Stimulated activated CD4-positive, alpha-beta T cell treated with anti-CD3 and anti-CD28 coated beads, Interleukin-1b, Interleukin-23, amount 100 ng/mL, for 1 hour (primary cell): ENCODE measurements at regions not wholly inside any gene's neighbourhood (a gene's known extent, or its start where the extent isn't known, plus 50 kb on each side); places are given as distances from the start of the nearest gene placed in this dataset.

Experiments
- DNase-seq, 2 donors: peaks; one replicate each; pipeline ENCODE4 v3.0.0-alpha.2; 2020; ENCODE audit warnings: low read depth in 2 of 2

- no peak for DNase-seq
Measured at GRCh38 chr10:131561897-131562296, 250.4 kb upstream of the TCERG1L start.

DNA sequence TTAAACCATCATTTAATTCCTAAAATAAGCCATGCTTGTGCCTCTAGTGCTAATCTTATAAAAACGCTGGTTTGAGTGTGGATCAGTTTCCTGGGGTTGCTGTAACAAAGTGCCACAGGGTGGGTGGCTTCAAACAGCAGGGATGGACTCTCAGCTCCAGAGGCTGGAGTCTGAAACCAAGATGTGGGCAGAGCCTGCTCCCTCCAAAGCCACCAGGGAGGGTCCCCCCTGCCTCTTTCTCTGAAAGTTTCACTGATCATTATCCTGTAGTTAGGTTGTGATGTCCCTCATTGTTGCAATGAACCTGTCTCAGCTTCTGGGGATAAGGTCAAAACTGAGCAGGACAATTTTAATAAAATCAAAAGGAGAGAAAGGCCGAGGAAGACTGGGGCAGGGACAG is 251.9 kb upstream of the TCERG1L start:
- DNase-seq, result no peak

- no peak for DNase-seq
Measured at GRCh38 chr10:131567279-131568162, 256.0 kb upstream of the TCERG1L start.

DNA sequence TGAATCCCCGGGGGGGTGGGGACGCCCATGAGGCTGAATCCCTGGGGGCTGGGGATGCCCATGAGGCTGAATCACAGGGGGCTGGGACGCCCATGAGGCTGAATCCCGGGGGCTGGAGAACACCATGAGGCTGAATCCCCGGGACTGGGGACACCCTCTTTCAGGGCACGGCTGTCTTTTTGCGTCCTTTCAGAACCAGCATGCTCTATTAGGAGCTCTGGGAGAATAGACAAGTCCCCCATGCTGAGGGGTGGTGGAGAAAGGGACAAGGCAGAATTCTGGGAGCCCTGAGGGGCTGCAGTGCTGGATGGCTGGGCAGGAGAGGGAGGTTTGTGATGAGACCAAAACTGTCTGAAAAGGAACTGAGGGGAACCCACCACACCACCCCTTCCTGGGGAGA is 257.3 kb upstream of the TCERG1L start:
- no peak for DNase-seq

DNA sequence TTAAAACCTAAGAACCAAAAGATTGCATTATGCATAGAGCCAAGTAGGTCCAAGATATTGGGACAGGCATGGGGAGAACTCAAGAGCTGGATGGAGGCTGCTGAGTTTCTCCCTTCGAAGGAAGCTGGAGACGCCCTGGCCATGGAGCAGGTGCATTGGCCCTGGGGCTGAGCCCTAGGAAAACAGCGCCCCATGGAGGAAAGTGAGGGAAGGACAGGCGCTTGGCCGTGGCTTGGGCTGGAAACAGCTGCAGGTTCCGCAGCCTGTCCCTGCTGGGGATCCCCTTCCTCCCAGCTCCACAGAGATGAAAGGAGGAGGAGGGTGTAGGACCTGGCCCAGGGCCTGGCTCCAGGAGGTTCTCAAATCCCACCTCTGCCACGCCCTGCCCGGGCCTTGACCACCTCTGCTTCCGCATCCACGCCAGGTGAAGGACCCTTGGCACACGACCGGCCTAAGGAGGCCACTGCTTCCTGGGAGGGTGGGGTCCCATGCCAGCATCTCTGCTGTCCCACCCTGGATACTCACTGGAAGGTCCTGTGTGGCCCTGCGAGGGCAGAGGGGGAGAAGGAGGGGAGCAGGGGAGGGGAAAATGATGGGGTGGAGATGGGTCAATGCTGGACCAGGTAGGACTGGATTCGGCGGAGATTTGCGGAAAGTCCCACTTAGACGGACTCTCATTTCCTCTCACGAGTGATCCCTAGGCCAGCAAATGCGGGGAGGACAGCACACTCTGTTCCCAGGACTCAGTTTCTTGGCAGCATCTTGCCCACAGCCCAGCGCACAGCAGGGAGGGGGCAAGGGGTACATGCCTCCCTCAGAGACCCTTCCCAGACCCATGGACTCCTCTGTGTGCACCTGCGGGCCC is 258.6 kb upstream of the TCERG1L start:
- DNase-seq, result no peak

- DNase-seq, result no peak
Measured at GRCh38 chr10:131570716-131571307, 259.3 kb upstream of the TCERG1L start.

DNA sequence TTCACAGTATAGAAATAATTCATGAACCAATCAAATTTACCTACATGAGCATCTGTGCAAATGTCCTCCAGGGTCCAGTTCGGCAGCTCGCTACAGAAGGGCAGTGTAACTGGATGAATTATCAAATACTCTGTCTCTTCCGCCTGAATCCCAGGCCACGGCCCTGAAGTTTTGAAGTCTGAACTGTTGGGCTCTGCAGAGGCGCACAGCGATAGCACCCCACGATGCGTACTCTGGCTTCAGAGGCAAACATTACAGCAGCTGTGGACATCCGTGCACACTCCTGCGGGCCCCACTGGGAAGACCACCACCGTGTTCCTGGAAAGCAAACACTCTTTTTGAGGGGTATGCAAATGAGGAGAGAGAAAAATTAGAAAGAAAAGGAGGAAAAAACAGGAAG is 259.8 kb upstream of the TCERG1L start:
- no peak for DNase-seq

DNA sequence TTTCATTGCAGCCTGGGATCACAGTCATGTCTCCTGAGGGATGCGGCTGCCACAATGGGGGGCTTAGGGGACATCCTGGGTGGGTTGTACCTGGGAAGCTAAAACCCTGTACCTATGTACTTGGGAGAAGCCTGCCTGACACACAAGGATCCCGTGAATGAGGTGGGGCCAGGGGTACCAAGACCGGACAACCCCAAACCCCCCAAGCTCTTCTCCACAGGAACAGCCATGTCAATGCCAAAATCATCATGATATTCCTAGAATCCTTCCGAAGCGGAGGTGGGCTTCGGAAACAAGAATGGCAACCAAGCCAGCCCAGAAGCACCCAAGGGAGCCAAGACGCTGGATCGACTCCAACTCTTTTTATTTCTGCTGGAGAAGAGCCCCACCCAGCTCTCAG is 260.3 kb upstream of the TCERG1L start:
- DNase-seq, result no peak

DNA sequence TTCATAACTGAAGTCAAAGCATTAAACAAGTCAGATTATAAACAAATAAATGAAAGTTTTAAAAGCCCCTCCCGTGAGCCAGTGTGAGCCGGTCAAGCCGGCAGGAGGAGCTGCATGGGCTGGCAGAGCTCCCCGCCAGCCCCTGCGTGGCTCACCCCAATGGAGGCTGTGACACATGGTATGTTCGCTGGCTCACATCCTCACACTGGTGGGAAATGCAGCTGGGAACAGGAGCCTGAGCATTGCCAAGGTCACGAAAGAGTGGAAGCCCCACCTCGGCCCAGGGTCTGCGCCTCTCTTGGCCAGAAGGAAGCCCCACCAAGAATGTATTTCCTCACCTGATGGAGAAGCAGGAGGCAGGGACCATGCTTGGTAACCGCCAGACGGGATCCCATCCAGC is 261.7 kb upstream of the TCERG1L start:
- DNase-seq, result no peak

DNA sequence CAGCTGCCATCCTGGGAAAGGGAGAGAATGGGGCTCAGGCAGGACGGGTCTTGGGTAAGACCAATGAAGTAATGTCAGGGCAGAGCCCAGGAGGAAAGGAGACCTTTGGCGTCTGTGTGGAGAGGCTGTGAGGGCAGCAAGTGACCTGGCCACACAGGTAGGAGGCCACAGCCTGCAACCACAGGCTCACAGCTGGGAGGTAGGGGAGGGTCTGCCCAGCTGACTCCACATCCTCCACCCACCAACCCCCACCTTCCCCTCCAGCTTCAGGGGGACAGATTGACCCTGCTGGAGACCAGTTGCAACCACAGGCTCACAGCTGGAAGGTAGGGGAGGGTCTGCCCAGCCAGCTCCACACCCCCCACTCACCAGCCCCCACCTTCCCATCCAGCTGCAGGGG is 262.2 kb upstream of the TCERG1L start:
- no peak for DNase-seq

- no peak for DNase-seq
Measured at GRCh38 chr10:131574363-131574706, 262.8 kb upstream of the TCERG1L start.

- no peak for DNase-seq
Measured at GRCh38 chr10:131574707-131575430, 263.3 kb upstream of the TCERG1L start.

DNA sequence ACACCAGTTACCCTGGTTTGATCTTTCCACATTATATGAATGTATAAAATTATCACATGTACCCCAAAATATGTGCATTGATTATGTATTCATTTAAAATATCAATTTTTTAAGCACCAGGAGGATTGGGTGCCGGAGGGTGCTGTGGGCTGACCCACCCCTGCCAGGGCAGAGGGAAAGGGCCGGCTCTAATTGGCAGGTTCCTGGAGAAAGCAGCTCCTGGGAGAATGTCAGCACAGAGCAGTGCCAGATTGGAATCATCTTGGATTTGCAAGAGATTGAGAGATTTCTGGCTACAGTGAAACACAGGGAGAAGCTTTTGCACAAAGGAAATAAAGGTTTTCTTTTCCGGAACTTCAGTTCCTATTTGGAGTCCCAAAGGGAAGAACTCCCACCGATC is 264.4 kb upstream of the TCERG1L start:
- DNase-seq, result no peak

- no peak for DNase-seq
Measured at GRCh38 chr10:131576341-131577177, 265.0 kb upstream of the TCERG1L start.

GRCh38 chr10:131577178-131577555 is 265.6 kb upstream of the TCERG1L start:
- no peak for DNase-seq

DNA sequence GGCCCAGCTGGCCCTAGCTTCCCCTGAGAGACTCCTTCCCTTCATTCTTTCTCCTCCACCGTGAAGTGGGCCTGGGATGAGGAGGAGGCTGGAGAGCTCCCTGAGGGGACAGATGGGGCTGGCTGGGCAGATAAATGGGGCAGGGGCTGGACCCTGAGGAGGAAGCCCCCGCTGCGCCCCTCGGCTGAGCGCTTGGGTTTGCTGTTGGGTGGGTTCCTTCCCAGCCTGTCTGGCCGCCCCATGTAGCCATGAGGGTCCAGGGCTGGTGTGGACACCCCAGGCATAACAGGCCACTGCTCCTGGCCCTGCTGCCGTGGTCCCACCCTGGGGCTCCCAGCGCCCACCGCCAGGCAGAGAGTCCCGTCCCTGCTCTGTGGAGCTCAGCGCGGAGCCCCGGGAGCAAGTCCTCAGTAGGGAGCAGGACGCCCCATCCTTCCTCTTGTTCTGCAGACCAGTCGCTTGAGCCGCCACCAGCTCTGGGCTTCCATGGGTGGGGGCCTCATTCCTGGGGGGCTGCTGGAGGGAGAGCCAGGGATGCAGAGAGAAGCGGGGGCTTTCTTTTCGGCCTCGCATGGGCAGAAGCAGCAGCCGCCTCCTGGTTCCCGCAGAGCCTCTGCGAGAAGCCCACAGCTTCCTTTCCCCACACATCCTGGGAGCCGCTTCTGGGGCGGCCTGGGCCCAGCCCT is 266.4 kb upstream of the TCERG1L start:
- DNase-seq, result no peak

DNA sequence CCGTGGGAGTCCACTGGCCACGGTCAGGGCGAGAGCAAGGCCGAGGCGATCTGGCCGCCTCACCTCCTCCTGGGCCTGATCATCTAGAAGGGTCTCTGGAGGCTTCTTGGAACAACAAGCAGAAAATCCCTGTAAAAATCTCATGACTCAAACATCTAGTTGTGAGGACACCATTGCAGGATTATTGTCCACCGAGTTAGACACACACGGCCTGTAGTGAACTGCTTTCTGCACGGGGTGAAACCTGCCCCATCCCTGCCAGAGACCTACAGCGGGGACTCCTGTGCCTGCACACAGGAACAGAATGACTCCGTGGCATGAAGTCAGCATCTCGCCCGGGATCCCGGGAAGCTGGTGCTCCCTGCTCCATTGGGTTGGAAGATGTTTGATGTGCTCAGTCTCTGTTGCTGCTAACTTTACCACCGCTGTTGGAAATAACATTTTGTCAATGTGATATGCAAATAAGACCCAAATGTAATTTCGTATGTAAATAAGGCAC is 267.0 kb upstream of the TCERG1L start:
- no peak for DNase-seq

- DNase-seq, result no peak
Measured at GRCh38 chr10:131579251-131580071, 267.9 kb upstream of the TCERG1L start.

- no peak for DNase-seq
Measured at GRCh38 chr10:131580076-131580652, 268.6 kb upstream of the TCERG1L start.
